ENCODE measurements at regions not wholly inside any gene's neighbourhood (a gene's known extent, or its start where the extent isn't known, plus 50 kb on each side); places are given as distances from the start of the nearest gene placed in this dataset.
"Not testable (repeated sequence)": the region's sequence is repeated elsewhere in the genome, so short reads cannot be mapped to it uniquely, and the experiment has no call there.

DNA sequence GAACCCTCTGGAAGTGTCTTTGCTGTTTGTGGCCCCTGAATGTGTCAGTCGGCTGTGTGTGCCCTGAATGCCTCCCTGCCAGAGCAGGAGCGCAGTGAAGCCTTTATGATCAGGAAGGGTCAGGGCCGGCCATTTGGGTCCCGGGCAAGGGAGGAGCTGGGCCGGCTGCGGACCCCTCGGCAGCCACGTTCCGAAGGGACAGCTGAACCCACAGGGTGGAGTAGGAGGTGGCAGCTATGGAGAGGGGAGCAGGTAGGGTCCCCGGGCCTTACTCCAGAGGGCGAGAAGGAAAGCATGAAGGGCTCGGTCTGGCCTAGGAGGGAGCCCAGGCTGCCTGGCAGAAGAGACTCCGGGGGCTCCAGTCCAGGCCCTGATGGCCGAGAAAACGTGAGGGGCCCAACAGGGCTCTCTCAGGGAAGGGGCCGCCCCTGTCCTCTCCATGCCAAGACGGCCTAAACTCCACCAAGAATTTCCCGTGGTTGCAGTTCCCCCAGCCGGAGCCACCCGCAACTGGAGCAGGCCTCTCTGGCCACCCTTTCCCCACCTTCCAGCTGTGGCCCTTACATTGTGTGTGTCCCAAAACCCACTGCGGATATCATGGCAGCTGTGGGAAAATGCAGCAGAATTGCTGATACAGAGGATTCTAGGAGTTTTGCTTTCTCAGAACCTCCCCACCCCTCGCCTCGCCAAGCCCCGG lies 182.2 kb upstream of the STK26 start:
- Histone ChIP-seq H3K4me1 (no peaks in the 10 kb centered on the region), H3K9me3 (replicated peaks) (no peaks in the 10 kb centered on the region), H3K36me3 (no peaks in the 10 kb centered on the region), H3K27me3 (ENCODE audit: low read depth) (no peaks in the 10 kb centered on the region), H3K4me3 (no peak overlapping the region), H3K27ac (replicated peaks) (no peak overlapping the region)
- TF ChIP-seq, protein P1, sequence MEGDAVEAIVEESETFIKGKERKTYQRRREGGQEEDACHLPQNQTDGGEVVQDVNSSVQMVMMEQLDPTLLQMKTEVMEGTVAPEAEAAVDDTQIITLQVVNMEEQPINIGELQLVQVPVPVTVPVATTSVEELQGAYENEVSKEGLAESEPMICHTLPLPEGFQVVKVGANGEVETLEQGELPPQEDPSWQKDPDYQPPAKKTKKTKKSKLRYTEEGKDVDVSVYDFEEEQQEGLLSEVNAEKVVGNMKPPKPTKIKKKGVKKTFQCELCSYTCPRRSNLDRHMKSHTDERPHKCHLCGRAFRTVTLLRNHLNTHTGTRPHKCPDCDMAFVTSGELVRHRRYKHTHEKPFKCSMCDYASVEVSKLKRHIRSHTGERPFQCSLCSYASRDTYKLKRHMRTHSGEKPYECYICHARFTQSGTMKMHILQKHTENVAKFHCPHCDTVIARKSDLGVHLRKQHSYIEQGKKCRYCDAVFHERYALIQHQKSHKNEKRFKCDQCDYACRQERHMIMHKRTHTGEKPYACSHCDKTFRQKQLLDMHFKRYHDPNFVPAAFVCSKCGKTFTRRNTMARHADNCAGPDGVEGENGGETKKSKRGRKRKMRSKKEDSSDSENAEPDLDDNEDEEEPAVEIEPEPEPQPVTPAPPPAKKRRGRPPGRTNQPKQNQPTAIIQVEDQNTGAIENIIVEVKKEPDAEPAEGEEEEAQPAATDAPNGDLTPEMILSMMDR (IDR thresholded peaks at IDR 0.05; ENCODE audit: borderline replicate concordance), result no peak
- intact Hi-C loops (cut with micrococcal nuclease), result no loop called here
- no peak for DNase-seq

DNA sequence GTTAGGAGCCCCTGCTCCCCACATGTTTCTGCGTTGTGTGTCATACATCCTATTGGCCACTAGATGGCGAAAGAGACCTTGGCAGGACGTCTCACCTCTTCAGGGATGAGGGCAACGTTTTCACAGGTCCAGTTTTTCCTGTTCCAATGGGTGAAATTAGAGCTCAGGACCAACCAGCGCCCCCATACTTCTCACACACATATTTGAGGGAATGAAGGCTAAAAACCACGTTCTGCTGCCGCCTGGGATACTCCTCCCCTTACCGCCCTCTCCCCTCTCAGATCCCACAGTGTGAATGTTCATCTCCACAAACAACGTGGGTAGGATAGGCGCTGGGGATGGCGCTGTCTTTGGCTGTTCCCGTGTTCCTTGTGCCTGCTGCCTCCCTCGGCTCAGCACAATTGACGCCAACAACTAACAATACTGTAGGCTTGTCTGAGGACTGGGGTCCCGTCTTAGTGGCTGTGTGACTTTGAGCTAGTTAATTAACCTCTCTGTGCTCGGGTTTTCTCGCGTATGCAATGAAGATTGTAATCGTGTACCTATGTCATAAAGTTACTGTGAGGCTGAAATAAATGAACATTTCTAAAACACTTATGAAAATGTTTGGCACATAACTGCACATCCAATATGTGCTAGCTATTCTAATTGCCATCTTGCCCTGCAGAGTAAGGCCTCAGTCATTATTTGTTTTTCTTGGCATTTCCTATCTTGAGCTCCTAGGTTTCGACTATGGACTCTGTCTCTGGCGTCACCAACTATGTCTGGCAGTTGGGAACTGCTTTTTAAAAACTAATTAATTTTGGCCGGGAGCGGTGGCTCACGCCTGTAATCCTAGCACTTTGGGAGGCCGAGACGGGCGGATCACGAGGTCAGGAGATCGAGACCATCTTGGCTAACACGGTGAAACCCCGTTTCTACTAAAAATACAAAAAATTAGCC lies 181.3 kb upstream of the STK26 start:
- Histone ChIP-seq H3K27ac (replicated peaks) (no peak overlapping the region), H3K9me3 (replicated peaks) (no peaks in the 10 kb centered on the region), H3K4me1 (no peaks in the 10 kb centered on the region), H3K27me3 (ENCODE audit: low read depth) (no peaks in the 10 kb centered on the region), H3K4me3 (no peak overlapping the region), H3K36me3 (no peaks in the 10 kb centered on the region)
- intact Hi-C loops (cut with micrococcal nuclease), result no loop called here
- TF ChIP-seq, protein P1 (IDR thresholded peaks at IDR 0.05; ENCODE audit: borderline replicate concordance), result peak; percentile 82
- no peak for DNase-seq

DNA sequence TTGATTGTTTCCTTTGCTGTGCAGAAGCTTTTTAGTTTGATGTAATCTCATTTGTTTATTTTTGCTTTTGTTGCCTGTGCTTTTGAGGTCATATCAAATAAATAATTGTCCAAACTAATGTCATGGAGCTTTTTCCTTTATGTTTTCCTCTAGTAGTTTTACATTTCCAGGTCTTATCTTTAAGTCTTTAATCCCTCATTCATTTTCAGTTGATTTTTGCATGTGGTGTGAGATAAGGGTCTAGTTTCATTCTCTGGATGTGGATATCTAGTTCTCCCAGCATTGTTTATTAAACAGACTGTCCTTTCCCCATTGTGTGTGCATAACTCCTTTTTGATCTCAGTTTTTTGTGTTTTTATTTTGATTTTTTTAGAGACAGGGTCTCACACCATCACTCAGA lies 179.1 kb upstream of the STK26 start:
- TF ChIP-seq, protein P1 (IDR thresholded peaks at IDR 0.05; ENCODE audit: borderline replicate concordance), result no peak
- H3K27me3 ChIP-seq (ENCODE audit: low read depth), result no peaks in the 10 kb centered on the region
- H3K9me3 ChIP-seq (replicated peaks), result no peaks in the 10 kb centered on the region
- DNase-seq, result no peak
- H3K27ac ChIP-seq (replicated peaks), result no peak overlapping the region
- no peak overlapping the region for H3K4me3 ChIP-seq
- H3K36me3 ChIP-seq, result no peaks in the 10 kb centered on the region
- no peaks in the 10 kb centered on the region for H3K4me1 ChIP-seq
- intact Hi-C loops (cut with micrococcal nuclease), result no loop called here

DNA sequence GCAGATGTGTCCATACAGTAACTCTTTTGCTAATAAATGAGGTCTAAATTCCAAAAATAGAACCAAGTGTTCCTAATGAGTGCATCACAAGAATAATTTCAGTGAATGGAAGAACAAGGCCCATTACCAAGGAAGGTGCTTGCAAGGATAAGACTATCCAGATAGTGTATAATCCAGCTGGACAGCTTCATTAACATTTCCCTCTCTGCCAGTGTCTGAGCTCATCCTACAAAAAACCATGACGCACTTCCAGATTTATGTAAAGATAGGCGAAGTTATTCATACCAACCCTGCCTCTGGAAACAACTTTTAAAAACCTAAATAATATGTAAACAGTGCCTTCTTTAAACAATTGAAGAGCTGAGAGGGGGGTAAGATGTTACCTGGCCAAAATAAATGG lies 177.9 kb upstream of the STK26 start:
- intact Hi-C loops (cut with micrococcal nuclease), result no loop called here

DNA sequence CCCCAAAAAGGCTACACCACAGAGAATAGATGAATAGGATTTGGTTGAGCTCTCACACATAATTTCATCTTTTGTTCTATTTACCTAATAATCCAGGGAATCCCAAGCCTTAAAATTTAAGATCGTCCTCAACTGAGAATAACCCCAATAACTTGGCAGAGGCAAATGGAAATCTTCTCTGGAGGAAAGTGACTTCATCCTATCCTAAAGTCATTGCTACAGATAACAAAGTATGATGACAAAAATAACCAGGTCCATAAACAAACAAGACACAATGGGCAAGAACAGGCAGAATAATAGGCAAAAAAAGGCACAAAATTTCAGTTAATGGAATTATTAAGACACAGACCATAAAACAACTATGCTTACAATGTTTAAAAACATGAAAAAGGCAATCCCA lies 177.3 kb upstream of the STK26 start:
- Histone ChIP-seq H3K27me3 (ENCODE audit: low read depth) (no peaks in the 10 kb centered on the region), H3K36me3 (no peaks in the 10 kb centered on the region), H3K4me3 (no peak overlapping the region), H3K4me1 (no peaks in the 10 kb centered on the region), H3K9me3 (replicated peaks) (no peaks in the 10 kb centered on the region), H3K27ac (replicated peaks) (no peak overlapping the region)
- TF ChIP-seq, protein P1 (IDR thresholded peaks at IDR 0.05; ENCODE audit: borderline replicate concordance), result no peak
- intact Hi-C loops (cut with micrococcal nuclease), result no loop called here
- DNase-seq, result no peak

More for the DNA sequence above, 177.9 kb upstream of the STK26 start:
- no peak overlapping the region for H3K4me3 ChIP-seq
- H3K36me3 ChIP-seq, result no peaks in the 10 kb centered on the region
- H3K9me3 ChIP-seq (replicated peaks), result no peaks in the 10 kb centered on the region
- no peak for DNase-seq
- H3K27me3 ChIP-seq (ENCODE audit: low read depth), result no peaks in the 10 kb centered on the region
- no peak overlapping the region for H3K27ac ChIP-seq (replicated peaks)
- TF ChIP-seq, protein P1 (IDR thresholded peaks at IDR 0.05; ENCODE audit: borderline replicate concordance), result no peak
- H3K4me1 ChIP-seq, result no peaks in the 10 kb centered on the region

DNA sequence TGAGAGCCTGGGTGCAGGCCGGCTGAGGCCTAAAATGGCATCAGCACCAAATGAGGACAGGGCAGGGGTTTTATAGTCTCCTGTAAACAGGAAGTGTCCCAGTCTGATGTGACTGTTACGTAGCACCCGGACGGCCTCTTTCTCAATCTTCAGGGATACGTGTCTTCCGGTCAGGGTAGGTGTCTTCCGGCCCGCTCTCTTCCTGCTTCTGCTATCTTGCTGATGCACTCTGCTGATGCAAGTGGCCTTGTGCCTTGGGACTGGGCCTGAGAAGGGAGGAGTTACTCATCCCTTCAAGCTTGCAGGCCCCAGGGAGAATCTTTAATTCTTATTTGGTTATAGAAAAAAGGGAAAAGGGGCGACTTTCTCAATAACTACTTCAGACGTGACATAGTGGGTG lies 172.1 kb upstream of the STK26 start:
- H3K27ac ChIP-seq (replicated peaks); intact Hi-C loops (cut with micrococcal nuclease); H3K36me3 ChIP-seq; H3K9me3 ChIP-seq (replicated peaks); H3K4me1 ChIP-seq; DNase-seq; H3K4me3 ChIP-seq; H3K27me3 ChIP-seq (ENCODE audit: low read depth): not testable (repeated sequence)
